ENCODE measurements at regions not wholly inside any gene's neighbourhood (a gene's known extent, or its start where the extent isn't known, plus 50 kb on each side); places are given as distances from the start of the nearest gene placed in this dataset.
"Not testable (repeated sequence)": the region's sequence is repeated elsewhere in the genome, so short reads cannot be mapped to it uniquely, and the experiment has no call there.

GRCh38 chr2:226467221-226467620 lies 332.4 kb downstream of the IRS1 start:
- DNase-seq = no peak

- no peak for DNase-seq
These were observed 333.0 kb downstream of the IRS1 start for GRCh38 chr2:226466589-226466988.

- no peak for DNase-seq
These were observed 333.5 kb downstream of the IRS1 start for GRCh38 chr2:226466124-226466523.

- DNase-seq = no peak
These were observed 335.2 kb downstream of the IRS1 start for GRCh38 chr2:226464380-226464779.

GRCh38 chr2:226463154-226463553 lies 336.5 kb downstream of the IRS1 start:
- DNase-seq = no peak

GRCh38 chr2:226461981-226462380 lies 337.6 kb downstream of the IRS1 start:
- DNase-seq = no peak

GRCh38 chr2:226456144-226456543 lies 343.5 kb downstream of the IRS1 start:
- DNase-seq = not testable (repeated sequence)

- no peak for DNase-seq
These were observed 346.9 kb downstream of the IRS1 start for GRCh38 chr2:226452768-226453167.

GRCh38 chr2:226451486-226451885 lies 348.1 kb downstream of the IRS1 start:
- no peak for DNase-seq

- no peak for DNase-seq
These were observed 349.5 kb downstream of the IRS1 start for GRCh38 chr2:226450141-226450540.

- DNase-seq = no peak
These were observed 352.0 kb downstream of the IRS1 start for GRCh38 chr2:226447338-226448300.

GRCh38 chr2:226446406-226447001 lies 353.1 kb downstream of the IRS1 start:
- no peak for DNase-seq

- DNase-seq = no peak
These were observed 354.3 kb downstream of the IRS1 start for GRCh38 chr2:226445216-226445861.

- DNase-seq = no peak
These were observed 356.5 kb downstream of the IRS1 start for GRCh38 chr2:226443112-226443511.

- DNase-seq = no peak
These were observed 359.3 kb downstream of the IRS1 start for GRCh38 chr2:226440127-226440918.

- no peak for DNase-seq
These were observed 360.3 kb downstream of the IRS1 start for GRCh38 chr2:226439337-226439736.

GRCh38 chr2:226435146-226435545 lies 364.5 kb downstream of the IRS1 start:
- no peak for DNase-seq

GRCh38 chr2:226434702-226435101 lies 364.9 kb downstream of the IRS1 start:
- no peak for DNase-seq

- DNase-seq = no peak
These were observed 368.2 kb downstream of the IRS1 start for GRCh38 chr2:226431288-226431948.

- DNase-seq = no peak
These were observed 370.1 kb downstream of the IRS1 start for GRCh38 chr2:226429476-226429875.

- no peak for DNase-seq
These were observed 371.9 kb downstream of the IRS1 start for GRCh38 chr2:226427538-226428307.
